Occipital lobe (tissue), 1 donor: ENCODE measurements at regions not wholly inside any gene's neighbourhood (a gene's known extent, or its start where the extent isn't known, plus 50 kb on each side); places are given as distances from the start of the nearest gene placed in this dataset.
"Not testable (repeated sequence)": the region's sequence is repeated elsewhere in the genome, so short reads cannot be mapped to it uniquely, and the experiment has no call there.

Experiments
- DNase-seq: peaks from one replicate; lab custom pipeline; 2025; lab: John Stamatoyannopoulos, UW

DNA sequence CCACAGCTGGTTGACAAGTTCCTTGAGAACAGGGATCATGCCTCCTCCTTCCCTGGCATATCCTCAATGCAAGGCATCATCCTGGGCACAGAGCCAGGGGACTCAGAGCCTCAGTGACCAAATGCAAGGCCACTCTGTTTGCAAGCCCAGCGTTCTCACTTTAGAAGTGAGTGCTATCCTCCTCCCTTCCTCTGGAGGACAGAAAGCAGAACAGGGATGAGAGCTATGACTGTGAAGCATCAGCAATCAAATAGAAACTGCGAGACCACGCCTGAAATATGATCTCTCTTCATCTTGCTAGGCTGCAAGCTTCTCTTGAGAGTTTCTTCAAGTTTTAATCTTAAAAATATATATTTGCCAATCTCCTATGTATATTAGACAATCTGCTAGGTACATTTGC lies 119.8 kb downstream of the LRATD1 start:
- DNase-seq = no peak

DNA sequence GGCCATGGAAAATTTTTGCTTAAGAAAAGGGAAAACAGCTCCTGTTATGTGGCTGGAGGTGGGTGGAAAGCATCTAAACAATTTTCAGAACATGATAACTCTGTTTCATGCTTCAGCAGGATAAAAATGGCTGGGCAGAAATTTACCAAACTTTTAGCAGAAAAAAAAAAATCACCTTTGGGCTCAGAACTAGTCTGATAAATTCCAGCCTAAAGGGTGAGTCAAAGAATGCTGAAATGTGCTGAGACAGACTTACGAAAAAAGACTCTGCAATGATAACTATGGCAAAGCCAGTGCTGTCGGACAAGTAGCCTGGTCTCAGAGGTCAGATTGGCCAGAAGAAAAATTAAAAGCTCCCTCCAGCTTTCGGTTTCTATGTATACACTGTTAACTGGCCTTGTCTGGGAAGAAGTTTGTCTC lies 123.6 kb downstream of the LRATD1 start:
- DNase-seq = no peak

DNA sequence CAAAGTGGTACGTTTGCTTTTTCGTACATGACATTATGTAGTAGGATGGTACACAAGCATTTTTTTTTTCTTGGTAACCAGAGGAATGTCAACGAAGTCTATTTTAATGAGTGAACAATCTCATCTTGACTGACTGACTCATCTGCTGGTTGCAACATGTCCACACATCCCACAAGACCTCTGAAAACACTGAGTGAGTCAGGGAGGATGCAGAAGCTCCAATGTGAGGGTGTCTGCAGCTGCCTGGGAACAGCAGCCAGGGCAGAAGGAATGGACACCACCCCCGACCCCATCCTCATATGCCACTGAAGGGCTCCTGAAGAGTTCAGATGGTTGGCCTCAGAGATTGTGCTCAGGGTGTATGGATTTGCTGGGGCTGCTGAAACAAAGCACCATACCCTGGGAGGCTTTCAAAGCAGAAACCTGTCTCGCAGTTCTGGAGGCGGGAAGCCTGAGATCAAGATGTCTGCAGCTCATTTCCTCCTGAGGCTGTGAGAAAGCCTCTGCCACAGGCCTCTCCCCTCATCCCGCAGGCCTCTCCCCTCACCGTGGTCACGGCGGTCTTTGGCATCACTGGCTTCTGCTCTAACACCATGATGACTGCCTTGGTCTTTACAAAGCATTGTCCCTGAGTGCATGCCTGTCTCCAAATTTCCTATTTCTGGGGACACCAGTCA lies 124.6 kb downstream of the LRATD1 start:
- DNase-seq = peak; percentile 34

DNA sequence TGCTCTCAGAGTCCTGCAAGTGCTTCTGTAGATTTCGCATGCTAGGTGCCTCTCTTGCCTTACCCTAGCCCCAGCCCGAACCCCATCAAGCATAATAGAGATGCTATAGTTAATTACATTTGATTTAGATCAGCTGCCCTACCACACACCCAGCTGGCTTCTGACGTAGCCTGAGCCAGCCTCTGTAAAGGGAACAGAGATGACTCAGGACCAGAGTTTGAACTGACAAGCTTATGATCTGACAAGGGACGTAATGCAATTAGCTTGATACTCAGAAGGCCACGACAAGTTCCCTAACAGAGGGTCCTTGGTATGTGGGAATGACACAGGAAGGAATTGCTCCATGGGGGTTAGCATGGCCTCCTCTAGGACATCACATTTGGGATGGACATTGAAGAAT lies 126.6 kb downstream of the LRATD1 start:
- no peak for DNase-seq

DNA sequence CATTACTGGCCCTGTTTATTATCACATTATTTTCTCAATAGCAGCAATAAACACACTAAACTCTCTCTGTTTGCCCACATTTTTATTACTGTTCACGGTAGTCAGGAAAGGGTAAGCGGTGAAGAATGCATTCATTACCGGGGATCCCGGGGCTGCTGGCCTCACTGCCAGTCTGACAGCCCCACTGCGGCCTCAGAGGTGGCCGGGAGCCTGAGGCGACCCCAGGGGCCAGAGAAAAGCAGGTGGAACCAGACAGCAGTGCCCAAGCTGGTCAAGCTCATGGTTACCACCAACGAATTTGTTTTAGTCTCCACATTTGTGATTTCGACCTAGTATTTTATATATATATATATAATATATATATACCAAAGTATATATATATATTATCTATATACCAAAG lies 127.7 kb downstream of the LRATD1 start:
- DNase-seq = no peak

DNA sequence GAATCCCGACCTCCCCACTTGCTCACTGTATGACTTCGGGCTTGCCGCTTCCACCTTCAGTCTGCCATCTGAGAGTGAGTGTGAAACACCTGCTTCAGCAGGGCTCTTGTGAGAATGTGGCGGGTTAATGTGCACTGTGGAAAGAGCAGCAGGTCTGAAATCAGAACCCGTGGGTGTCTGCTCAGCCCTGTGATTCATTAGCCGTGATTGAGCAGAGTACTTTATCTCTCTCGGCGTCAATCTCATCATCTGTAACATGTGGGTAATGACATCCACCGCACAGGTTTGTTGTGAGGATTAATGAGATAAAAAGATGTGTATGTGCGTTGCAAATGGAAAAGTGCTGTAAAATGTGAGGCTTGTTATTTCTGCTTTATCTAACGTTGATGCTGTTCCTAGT lies 128.6 kb downstream of the LRATD1 start:
- no peak for DNase-seq

DNA sequence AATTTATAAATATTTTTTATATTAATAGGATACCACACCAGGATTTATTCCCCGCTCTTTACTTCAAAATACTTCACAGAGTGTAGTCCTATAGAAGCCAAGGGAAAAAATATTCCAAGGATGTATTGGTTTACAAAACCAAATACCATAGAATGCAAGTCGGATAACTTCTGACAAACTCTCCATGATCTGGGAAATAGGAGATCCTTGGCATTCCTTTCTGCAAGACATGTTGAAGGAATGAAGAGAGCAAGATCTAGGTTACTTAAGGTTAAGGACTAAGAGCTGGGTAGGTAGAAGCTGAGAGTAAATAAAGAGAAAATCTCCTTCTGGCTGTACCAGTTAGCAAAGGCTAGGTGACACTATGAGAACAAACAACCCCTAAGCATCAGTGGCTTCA lies 141.2 kb downstream of the LRATD1 start:
- no peak for DNase-seq

DNA sequence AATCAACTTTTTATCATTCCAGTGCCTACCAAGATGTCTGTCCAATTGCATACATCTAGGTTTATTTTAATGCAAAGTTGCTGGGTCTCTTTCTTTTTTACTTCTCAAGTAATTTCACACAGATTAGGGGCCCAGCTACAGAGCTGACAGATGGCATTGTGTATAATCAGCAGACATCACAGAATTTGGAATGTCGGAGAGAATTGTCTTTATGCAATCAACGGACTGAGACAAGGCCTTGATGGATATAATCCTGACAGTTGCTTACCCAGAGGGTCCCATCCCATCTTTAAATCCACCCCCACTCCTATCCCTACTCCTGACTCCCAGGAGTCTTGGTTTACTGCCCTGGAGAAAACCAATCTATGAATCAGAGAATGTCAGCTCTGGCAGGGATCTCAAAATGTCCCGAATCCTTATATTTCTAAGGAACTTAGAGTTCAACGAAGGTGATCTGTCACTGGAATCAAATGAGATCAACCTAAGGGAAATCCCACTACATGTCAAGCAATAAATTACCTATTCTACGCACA lies 142.0 kb downstream of the LRATD1 start:
- no peak for DNase-seq

DNA sequence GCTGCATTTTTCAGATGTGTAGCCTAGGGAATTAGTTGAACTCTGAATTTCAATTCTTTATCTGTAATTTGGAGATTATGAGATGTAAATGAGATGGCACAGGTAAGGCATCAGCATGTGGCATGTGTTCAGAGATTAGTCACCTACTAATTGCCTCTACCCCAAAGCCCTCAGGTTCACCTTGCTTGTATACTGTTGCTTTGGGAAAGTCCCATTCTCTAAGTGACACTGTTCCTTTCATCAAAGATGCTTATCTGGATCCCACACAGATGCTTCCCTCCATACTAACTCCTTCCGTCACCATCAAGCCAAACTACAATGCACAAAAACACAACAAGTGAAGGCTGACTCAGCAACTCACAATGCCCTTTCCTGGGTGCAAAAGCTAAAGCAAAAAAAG lies 143.7 kb downstream of the LRATD1 start:
- no peak for DNase-seq

DNA sequence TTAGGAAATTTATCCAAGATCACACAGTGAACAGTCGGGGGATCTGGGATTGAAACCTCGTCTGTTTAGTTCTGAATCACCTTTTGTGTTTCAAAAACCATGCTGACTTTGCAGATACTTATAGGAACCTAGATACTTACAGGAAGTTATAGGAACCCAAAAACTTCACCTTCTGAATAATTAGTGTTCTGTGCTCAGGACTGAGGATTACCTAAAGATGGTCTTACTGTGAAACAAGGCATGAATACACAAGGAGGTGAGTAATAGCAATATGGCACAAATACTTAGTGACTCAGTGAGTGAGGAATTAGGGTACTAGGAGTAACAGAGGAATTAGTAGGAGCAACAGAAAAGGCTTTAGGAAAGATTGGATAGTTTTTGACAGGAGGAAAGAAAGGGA lies 145.5 kb downstream of the LRATD1 start:
- DNase-seq = no peak

DNA sequence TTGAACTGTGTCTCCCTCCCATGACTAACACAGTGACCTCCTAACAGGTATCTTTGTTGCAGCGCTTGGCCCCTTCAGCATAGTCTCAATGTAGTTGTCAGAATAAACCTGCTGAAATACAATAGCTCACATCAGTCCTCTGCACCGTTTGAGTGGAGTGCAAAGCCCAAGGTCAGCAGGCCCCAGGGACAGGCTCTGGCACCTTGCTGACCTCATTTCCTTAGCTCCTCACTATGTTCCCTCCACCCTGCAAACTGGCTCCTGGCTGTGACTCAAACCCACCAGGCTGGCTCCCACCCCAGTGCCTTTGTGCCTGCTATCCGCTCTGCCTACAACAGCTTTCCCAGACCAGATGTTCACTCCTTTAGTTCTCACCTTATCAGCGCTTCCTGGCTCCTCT lies 146.7 kb downstream of the LRATD1 start:
- DNase-seq = no peak

DNA sequence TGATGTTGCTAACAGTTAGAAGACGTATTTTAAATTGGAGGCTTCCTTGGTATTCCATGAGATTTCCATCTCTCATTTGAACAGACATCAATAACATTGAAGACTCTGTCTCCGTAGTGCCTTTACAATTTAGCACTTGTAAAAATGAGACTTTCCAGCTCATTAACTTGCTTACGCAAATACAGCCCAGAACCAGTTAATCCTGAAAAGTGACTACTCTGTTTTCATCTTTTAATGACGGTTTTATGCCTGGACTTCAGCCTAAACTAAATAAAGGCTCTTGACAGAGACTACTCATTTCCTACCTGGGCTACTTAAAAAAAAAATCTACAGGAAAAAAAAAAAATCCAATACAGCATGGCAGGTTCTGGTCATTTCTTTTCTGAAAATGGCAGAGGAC lies 148.6 kb downstream of the LRATD1 start:
- DNase-seq = no peak

DNA sequence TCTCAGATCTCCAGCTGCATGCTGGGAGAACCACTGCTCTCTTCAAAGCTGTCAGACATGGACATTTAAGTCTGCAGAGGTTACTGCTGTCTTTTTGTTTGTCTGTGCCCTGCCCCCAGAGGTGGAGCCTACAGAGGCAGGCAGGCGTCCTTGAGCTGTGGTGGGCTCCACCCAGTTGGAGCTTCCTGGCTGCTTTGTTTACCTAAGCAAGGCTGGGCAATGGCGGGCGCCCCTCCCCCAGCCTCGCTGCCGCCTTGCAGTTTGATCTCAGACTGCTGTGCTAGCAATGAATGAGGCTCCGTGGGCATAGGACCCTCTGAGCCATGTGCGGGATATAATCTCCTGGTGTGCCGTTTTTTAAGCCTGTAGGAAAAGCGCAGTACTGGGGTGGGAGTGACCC lies 156.3 kb downstream of the LRATD1 start:
- DNase-seq = not testable (repeated sequence)

DNA sequence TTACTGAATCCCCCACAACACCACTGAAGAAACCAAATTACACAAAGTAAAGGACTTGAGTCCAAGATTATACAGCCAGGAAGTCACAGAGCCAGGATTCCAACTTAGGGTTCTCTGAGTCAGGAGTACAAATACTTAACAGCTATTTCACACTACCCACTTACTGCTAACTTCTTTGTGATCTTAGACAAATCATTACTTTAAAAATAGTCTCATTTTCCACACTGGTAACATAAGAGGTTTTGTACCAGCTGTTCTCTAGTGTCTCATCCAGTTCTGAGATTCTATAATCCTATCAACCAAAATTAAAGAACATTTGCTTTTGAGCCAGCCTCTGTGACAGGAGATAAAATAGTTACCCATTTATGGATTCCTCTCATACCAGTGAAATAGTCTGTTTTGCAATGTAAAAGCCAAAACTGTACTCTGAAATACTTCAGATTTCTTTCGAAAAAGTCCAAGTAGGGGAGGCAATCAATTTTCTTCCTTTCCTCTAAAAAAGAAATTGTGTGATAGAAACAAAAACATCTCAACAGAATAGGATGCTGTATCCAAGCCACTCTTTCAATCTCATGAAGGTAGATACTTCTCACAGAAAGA lies 157.6 kb downstream of the LRATD1 start:
- no peak for DNase-seq

DNA sequence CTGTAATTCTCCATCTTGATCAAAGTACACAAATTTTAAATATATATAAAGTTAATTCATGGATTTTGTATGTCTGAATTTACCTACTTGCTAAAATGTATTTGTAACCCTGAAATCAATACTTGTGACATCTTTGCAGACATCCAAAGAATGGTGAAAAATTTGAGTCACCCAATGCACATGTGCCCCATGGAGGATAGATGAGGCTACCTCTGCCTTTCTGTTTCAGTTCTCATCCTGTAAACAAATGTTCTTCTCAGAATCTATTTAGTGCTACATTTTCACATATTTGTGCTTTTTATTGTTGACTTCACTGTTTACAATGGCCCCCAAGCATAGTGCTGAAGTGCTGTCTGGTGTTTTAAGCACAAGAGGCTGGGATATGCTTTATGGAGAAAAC lies 171.5 kb downstream of the LRATD1 start:
- DNase-seq = no peak

DNA sequence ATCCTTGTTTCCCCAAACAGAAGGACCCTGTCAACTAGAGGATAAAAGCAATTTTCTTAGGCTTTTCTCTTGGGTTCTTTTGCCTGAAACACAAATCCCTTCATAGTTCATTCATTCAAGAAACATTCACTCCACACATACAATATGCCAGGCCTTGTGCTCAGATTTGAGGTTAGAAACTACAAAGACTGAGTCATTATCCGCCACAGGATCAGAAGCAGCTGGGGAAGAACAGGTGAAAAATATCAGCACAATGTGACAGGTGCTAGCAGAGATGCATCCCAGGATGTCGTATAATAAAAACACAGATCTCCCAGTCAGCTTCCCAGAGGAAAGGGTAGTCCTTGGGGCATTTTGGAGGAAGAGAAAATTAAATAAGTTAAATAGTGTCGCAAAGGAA lies 172.4 kb downstream of the LRATD1 start:
- no peak for DNase-seq

DNA sequence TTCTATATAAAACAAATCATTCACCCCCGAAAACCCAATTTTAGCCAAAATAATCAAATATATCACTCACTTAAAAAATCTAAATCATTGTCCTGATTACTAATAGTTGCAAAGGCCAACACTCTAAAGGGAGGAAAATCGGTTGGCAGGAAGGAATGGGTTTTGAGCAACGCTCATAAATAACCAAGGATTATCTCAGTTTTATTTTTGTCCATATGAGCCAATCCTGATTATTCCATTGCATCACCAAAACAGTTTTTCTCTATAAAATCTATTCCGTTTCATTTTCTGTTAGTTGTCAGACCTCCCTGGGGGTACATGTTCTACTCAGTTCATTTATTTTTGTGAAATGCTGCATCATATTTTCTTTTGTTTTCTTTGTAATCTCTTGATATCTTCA lies 174.1 kb downstream of the LRATD1 start:
- no peak for DNase-seq

DNA sequence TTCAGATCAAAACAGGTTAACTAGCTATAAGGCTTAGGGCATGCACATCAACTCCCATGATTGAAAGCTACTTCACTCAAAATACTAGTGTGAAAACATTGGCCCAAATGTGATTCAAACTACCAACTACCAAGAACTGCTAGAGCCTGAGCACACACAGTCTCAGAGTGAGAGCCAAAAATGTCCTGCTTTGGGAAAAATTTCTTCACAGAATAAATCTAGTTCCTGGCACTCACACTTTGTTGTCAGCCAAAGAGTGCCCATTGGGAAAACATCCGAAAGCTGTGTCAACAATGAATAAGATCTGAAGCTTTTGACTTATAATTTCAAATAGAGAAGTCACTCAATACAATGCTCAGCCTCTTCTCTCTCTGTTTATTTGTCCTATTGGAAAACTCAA lies 182.7 kb downstream of the LRATD1 start:
- no peak for DNase-seq

DNA sequence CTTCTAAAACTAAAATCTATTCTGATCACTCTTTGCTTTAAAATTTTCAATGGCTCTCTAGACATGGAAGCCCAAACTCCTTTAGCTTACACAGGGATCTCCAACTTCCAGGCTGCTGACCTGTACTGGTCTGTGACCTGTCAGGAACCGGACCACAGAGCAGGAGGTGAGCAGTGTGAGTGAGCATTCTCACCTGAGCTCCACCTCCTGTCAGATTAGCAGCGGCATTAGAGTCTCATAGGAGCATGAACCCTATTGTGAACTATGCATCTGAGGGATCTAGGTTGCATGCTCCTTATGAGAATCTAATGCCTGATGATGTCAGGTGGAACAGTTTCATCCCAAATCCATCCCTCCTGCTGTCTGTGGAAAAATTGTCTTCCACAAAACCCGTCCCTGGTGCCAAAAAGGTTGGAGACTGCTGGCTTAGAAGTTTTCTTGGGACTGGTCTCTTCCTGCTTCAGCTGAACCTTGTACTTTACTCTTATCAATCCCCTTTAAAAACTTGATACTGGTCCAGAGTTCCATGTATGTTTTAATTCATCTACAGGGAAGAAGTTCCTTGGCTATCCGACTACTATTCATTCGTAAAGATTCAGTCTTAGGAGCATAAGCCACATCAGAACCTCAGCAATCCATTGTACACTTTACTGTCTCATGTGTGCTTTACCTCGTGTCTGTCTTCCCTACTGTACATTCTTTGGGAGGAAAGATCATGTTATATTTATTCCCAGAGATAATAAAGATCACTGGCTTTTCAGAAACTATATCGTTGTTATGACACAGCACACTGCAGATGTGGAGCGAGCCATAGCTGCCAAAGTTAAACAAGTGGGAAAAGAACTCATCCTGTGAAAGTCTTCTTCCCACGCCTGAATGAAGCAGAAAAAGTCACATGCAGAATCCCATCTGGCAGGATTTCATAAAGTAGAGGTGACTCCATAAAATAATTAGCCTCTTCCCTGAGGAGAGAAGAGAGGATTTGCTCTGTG lies 183.8 kb downstream of the LRATD1 start:
- DNase-seq = no peak

DNA sequence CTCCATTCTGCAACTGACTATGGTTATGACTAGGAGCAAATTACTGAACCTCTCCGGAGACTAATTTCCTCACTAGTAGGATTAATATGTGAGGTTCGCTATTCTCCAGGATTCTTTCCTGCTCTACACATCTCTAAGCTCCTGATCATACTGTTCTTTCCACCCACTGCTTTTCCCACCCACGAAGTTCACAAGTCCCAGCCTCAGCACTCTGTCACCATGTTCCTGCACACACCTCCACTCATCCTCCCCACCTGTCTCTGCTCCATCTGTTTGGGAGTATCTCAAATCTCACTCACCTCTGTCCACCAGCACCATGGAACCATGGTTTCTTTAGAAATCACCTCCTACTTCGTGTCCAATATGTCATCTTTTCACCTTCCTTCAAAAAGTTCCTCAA lies 185.3 kb downstream of the LRATD1 start:
- no peak for DNase-seq

DNA sequence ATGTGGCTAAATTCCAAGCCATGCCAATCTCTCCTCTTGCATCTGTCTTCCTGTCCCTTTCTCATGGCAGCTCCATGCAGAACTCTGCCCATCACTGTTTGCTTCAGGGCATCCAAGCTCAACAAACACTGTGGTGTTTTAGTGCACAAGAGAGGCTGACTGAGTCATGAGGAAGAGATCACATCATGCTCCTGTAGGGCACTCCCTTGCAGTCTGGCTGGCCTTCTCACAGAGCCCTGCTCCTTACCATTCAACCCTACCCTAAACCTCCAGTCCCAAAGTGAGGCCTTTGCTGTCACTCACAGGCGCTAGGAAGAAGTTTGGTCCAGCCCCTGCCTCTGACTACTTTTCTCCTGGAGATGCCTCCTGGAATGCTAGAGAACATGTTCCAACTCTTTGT lies 194.0 kb downstream of the LRATD1 start:
- no peak for DNase-seq
